HEK293T (cell line): ENCODE measurements at regions not wholly inside any gene's neighbourhood (a gene's known extent, or its start where the extent isn't known, plus 50 kb on each side); places are given as distances from the start of the nearest gene placed in this dataset.

Source experiments
- CTCF ChIA-PET: fragments of 350-600 bp; formaldehyde crosslinking; extraction: SDS; loops from one replicate; lab custom pipeline; 2021; ENCODE audit warnings: antibody characterized with exemption, inconsistent platforms; lab: Yijun Ruan, JAX
- POLR2A ChIA-PET: fragments of 350-600 bp; formaldehyde crosslinking; extraction: SDS; loops from one replicate; lab custom pipeline; 2020; ENCODE audit warnings: antibody characterized with exemption, inconsistent platforms; lab: Yijun Ruan, JAX
- DNase-seq: peaks from one replicate; pipeline ENCODE4 v3.0.0; 2012; ENCODE audit warnings: mixed read lengths; ENCODE audit errors: extremely low spot score
- ARNT ChIP-seq: fragments of 450-650 bp; IDR thresholded peaks from 2 replicates; pipeline ENCODE4 v1.6.1; 2017; ENCODE audit warnings: mild to moderate bottlenecking
- BHLHE40 ChIP-seq: fragments of 450-650 bp; IDR thresholded peaks from 2 replicates; pipeline ENCODE4 v1.6.1; 2016; ENCODE audit warnings: mild to moderate bottlenecking, moderate library complexity, borderline replicate concordance
- CTBP1 ChIP-seq: fragments of 450-650 bp; IDR thresholded peaks from 2 replicates; pipeline ENCODE4 v1.6.1; 2016; ENCODE audit warnings: borderline replicate concordance
- ELF4 ChIP-seq: fragments of 450-650 bp; IDR thresholded peaks from 2 replicates; pipeline ENCODE4 v1.6.1; 2017; ENCODE audit warnings: antibody characterized with exemption
- FOXA1 ChIP-seq: fragments of 450-650 bp; IDR thresholded peaks from 2 replicates; pipeline ENCODE4 v1.6.1; 2016; ENCODE audit warnings: mild to moderate bottlenecking
- FOXK2 ChIP-seq: fragments of 450-650 bp; IDR thresholded peaks from 2 replicates; pipeline ENCODE4 v1.6.1; 2016; ENCODE audit warnings: mild to moderate bottlenecking
- FOXM1 ChIP-seq: fragments of 450-650 bp; IDR thresholded peaks from 2 replicates; pipeline ENCODE4 v1.6.1; 2017; ENCODE audit warnings: mild to moderate bottlenecking, borderline replicate concordance
- HDGF ChIP-seq: fragments of 450-650 bp; IDR thresholded peaks from 2 replicates; pipeline ENCODE4 v1.6.1; 2017; ENCODE audit warnings: antibody characterized with exemption, borderline replicate concordance
- L3MBTL2 ChIP-seq: fragments of 450-650 bp; conservative IDR thresholded peaks from 2 replicates; pipeline ENCODE4 v1.6.1; 2016; ENCODE audit warnings: mild to moderate bottlenecking
- LEF1 ChIP-seq: fragments of 450-650 bp; IDR thresholded peaks from 2 replicates; pipeline ENCODE4 v1.6.1; 2017; ENCODE audit warnings: mild to moderate bottlenecking, borderline replicate concordance
- NFRKB ChIP-seq: fragments of 450-650 bp; IDR thresholded peaks from 2 replicates; pipeline ENCODE4 v1.6.1; 2016; ENCODE audit warnings: mild to moderate bottlenecking, moderate library complexity
- SP1 ChIP-seq: fragments of 450-650 bp; IDR thresholded peaks from 2 replicates; pipeline ENCODE4 v1.6.1; 2017
- SUZ12 ChIP-seq: fragments of 450-650 bp; IDR thresholded peaks from 2 replicates; pipeline ENCODE4 v1.6.1; 2016; ENCODE audit warnings: mild to moderate bottlenecking
- TARDBP ChIP-seq: fragments of 450-650 bp; IDR thresholded peaks from 2 replicates; pipeline ENCODE4 v1.6.1; 2016
- ZNF384 ChIP-seq: fragments of 450-650 bp; IDR thresholded peaks from 2 replicates; pipeline ENCODE4 v1.6.1; 2016
- TF ChIP-seq, protein P1 (sequence below): fragments of 450-650 bp; IDR thresholded peaks from 2 replicates; pipeline ENCODE4 v1.6.1; 2016

DNA sequence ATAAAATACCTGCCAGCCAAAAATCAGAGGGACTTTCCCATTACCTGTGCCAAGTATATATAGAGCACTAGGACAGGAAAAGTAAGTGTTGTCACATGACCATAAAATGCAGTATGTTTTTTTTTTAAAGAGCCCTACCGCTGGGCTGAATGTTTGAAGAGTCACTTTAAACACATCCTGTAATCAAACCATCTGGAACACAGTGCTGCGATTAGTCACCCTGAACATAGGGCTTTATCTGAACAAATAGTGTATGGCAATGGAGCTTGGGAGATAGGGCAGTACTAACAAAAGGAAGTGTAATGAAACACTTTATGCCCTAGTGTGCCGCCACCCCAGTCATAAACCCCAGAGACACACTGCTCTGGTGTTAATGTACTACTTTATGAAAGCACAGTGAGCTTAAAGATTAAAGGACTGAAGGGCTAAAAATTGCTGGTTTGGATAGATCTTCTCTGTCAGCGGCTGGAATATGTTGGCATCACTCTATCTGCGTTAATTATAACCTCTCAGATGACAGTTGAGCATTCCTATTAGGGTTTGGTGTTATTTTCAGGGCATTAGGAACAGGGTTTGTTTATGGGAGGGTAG, 90.4 kb downstream of the ZNF608 start:
- peak; percentile 51 for DNase-seq
- TF ChIP-seq LEF1 (no peak), ZNF384 (peak; percentile 94), CTBP1 (peak; percentile 95), ARNT (peak; percentile 71), FOXA1 (peak; percentile 87), HDGF (no peak)
- TF ChIP-seq, protein P1, sequence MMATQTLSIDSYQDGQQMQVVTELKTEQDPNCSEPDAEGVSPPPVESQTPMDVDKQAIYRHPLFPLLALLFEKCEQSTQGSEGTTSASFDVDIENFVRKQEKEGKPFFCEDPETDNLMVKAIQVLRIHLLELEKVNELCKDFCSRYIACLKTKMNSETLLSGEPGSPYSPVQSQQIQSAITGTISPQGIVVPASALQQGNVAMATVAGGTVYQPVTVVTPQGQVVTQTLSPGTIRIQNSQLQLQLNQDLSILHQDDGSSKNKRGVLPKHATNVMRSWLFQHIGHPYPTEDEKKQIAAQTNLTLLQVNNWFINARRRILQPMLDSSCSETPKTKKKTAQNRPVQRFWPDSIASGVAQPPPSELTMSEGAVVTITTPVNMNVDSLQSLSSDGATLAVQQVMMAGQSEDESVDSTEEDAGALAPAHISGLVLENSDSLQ: peak; percentile 54
- POLR2A ChIA-PET: interaction anchor here (0.7 to 1.3 kb wide), 6 partner anchors 16 to 91 kb away, joined by 3 to 4 read pairs (median 3); partner anchors contain the start of gene ZNF608
- CTCF ChIA-PET: interaction anchor here (1.3 kb wide), 1 partner anchor 83 kb away, joined by 3 read pairs; no protein-coding TSS in a partner anchor

DNA sequence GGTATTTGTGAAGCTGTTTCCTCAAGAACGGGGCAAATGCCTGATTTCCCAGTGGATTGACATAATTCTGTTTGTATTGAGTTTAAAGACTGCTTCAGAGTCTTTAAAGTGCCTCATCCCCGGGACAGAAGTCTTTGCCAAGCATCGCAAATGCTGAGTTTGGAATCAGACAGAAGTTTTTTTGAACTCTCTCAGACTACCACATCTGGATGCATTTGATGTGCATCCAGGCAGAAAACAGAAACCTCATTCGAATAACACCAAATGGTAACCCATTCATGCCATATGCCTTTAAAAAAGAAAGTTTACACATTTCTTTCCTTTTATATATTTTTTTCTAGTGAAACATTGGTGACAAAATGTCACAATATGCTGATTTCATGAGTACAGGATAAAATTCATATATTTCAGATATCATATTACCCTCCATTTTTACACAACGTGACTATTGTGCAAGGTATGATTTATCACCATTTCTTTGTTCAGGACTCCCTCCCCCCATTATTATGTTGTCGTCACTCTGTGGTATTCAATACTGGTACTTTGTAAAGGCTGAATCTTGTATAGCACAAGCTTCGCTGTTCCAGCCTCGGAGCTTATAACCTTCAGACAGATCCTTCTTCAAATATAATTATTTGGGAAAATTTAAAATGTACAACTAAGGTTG, 91.1 kb downstream of the ZNF608 start:
- no peak for DNase-seq
- ChIA-PET CTCF (no interaction called here), POLR2A (interaction anchor here (0.7 to 1.3 kb wide), 5 partner anchors 16 to 92 kb away, joined by 3 to 4 read pairs (median 3); partner anchors contain the start of gene ZNF608)
- TF ChIP-seq, protein P1: peak; percentile 64
- no peak for TF ChIP-seq L3MBTL2

GRCh38 chr5:124654418-124654817, 92.0 kb downstream of the ZNF608 start:
- TF ChIP-seq HDGF (no peak), FOXM1 (no peak), LEF1 (no peak)
- no peak for DNase-seq

DNA sequence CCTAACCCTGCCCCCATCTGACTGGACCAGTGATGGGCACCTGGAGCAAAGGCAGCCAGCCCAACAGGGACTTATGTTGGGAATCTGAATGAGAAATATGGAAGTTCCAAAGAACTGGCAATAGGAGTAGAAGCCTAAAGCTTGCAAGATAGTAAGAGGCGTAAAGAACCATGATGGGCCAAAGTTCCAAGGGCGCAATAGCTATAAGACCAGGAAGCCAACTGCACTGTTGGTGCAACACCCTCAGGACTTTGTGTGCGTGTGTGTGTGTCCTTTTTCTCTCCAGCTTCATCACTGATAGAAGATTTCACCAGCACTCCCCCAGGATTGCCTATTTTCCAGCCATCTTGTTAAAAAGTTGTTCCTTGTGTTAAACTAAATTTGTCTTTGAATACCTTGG, 92.8 kb downstream of the ZNF608 start:
- TF ChIP-seq ZNF384: no peak
- no peak for TF ChIP-seq SUZ12
- TF ChIP-seq FOXK2: no peak
- no peak for TF ChIP-seq L3MBTL2
- TF ChIP-seq FOXA1: no peak
- TF ChIP-seq HDGF: no peak
- TF ChIP-seq, protein P1: no peak
- no peak for TF ChIP-seq ELF4
- no peak for TF ChIP-seq TARDBP
- no peak for TF ChIP-seq CTBP1
- TF ChIP-seq NFRKB: no peak
- TF ChIP-seq BHLHE40: no peak
- TF ChIP-seq LEF1: no peak
- no peak for TF ChIP-seq ARNT
- TF ChIP-seq FOXM1: no peak
- no peak for TF ChIP-seq SP1
- ChIA-PET CTCF (interaction anchor here (0.6 to 1.0 kb wide), 3 partner anchors 9 to 1095 kb away, joined by 3 to 7 read pairs (median 3); no protein-coding TSS in a partner anchor), POLR2A (interaction anchor here (1.2 to 1.3 kb wide), 3 partner anchors 8 to 76 kb away, joined by 3 read pairs; no protein-coding TSS in a partner anchor)
- no peak for DNase-seq

More at GRCh38 chr5:124654418-124654817, 92.0 kb downstream of the ZNF608 start:
- CTCF ChIA-PET: interaction anchor here (1.0 kb wide), 1 partner anchor 8 kb away, joined by 3 read pairs; no protein-coding TSS in a partner anchor
- POLR2A ChIA-PET: interaction anchor here (0.6 to 1.2 kb wide), 2 partner anchors 25 to 1198 kb away, joined by 3 read pairs; no protein-coding TSS in a partner anchor

GRCh38 chr5:124652892-124653441, 93.5 kb downstream of the ZNF608 start:
- POLR2A ChIA-PET: interaction anchor here (1.2 to 1.3 kb wide), 3 partner anchors 9 to 77 kb away, joined by 3 read pairs; no protein-coding TSS in a partner anchor
- TF ChIP-seq FOXK2 (no peak), ZNF384 (no peak), ARNT (no peak), BHLHE40 (no peak), ELF4 (no peak), SUZ12 (no peak), HDGF (no peak), SP1 (no peak), L3MBTL2 (no peak), FOXA1 (no peak), TARDBP (no peak), LEF1 (no peak), FOXM1 (no peak)
- TF ChIP-seq, protein P1: no peak
- CTCF ChIA-PET: interaction anchor here (0.6 kb wide), 1 partner anchor 924 kb away, joined by 7 read pairs; no protein-coding TSS in a partner anchor

More at GRCh38 chr5:124652892-124653441, 93.5 kb downstream of the ZNF608 start:
- no peak for DNase-seq
